GM12872 (cell line): ENCODE measurements at regions not wholly inside any gene's neighbourhood (a gene's known extent, or its start where the extent isn't known, plus 50 kb on each side); places are given as distances from the start of the nearest gene placed in this dataset.
A peak's percentile ranks its signal among the peaks of the same experiment; 100 is the strongest.

Experiments used
- CTCF ChIP-seq: IDR thresholded peaks from 3 replicates; pipeline ENCODE4 v1.5.1; 2011; ENCODE audit warnings: low read depth, mild to moderate bottlenecking, low read length, moderate library complexity; ENCODE audit not compliant: insufficient read depth

GRCh38 chrX:109880629-109881028 lies 122.3 kb upstream of the TMEM164 start:
- no peak for TF ChIP-seq CTCF

GRCh38 chrX:109886122-109886761 lies 116.7 kb upstream of the TMEM164 start:
- TF ChIP-seq CTCF: peak; percentile 78

- TF ChIP-seq CTCF: no peak
These were observed 113.5 kb upstream of the TMEM164 start for GRCh38 chrX:109889289-109890006.

DNA sequence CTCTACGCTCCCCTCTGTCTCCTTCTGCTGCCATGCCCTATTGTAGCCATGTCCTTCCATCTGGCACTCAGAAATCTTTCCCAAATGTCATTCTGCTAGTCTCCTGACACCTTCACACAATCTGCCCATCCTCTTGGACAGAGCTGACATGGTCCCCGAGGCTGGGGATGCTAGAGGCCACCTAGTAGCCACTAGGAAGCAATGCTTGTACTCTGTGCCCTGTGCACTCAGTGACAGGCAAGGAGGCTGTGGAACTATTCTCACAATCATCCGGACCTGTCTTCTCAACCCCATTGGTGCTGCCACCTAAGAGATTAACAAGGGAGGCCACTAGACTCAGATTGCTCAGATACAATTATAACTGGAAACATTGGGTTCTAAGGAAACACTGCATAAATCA lies 112.6 kb upstream of the TMEM164 start:
- no peak for TF ChIP-seq CTCF

GRCh38 chrX:109890910-109891502 lies 111.9 kb upstream of the TMEM164 start:
- peak; percentile 84 for TF ChIP-seq CTCF

DNA sequence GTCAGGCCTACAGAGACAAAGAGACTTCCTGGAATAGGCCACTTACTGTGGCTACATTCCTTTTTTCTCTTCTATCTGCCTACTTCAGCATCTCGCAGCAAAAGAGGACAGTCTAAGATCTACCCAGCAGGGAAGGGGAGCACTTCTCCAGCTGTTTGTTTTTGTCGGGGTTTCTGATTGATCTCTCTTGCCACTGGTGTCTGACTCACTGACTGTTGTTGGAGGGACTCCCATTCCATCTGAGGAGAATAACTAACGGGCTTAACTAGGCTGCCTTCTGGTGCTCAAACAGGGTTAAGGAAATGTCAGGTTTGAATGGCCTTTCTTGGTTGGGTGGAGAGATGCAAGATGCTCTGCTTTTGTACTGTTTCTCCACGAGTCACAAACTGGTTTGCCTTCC lies 100.2 kb upstream of the TMEM164 start:
- no peak for TF ChIP-seq CTCF

DNA sequence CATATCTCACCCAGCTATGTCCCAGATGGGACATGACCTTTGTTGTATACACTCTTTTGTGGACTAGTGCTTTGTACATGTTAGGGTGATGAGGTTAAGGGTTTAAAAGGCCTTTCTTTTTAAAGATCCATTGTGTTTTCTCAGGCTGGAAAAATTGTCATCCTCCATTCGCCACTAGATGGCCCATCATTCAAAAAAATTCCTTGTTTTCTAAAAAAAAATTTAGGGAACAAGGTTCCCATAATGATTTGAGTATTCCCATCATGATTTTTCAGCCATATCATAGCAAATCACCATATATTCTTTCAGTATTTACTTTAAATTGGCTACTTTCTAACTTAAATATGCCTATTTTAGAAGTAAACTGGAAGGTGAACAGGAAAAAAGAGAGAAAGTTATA lies 91.9 kb upstream of the TMEM164 start:
- TF ChIP-seq CTCF: peak; percentile 11; the same call in 1 of the 3 replicates
